ENCODE measurements at regions not wholly inside any gene's neighbourhood (a gene's known extent, or its start where the extent isn't known, plus 50 kb on each side); places are given as distances from the start of the nearest gene placed in this dataset.

- no peak for DNase-seq
Observed at GRCh38 chr5:135085133-135085935, 51.3 kb upstream of the PITX1 start.

Data from NCI-H2081 treated with DMSO at 0.1 percent for 48 hours (cell line).